NCI-H524 treated with DMSO at 0.1 percent for 48 hours (cell line): ENCODE measurements at regions not wholly inside any gene's neighbourhood (a gene's known extent, or its start where the extent isn't known, plus 50 kb on each side); places are given as distances from the start of the nearest gene placed in this dataset.

Experiments
- DNase-seq: peaks from one replicate; lab custom pipeline; 2025; lab: John Stamatoyannopoulos, UW

- no peak for DNase-seq
These were observed 485.4 kb downstream of the POM121L12 start for GRCh38 chr7:53520841-53521240.

GRCh38 chr7:53521638-53522184 lies 486.3 kb downstream of the POM121L12 start:
- DNase-seq: no peak

GRCh38 chr7:53539558-53539957 lies 504.1 kb downstream of the POM121L12 start:
- DNase-seq: no peak

GRCh38 chr7:53541475-53541874 lies 506.0 kb downstream of the POM121L12 start:
- DNase-seq: no peak

GRCh38 chr7:53542157-53542556 lies 506.7 kb downstream of the POM121L12 start:
- DNase-seq: no peak
